Body of pancreas (tissue), 4 donors: ENCODE measurements at regions not wholly inside any gene's neighbourhood (a gene's known extent, or its start where the extent isn't known, plus 50 kb on each side); places are given as distances from the start of the nearest gene placed in this dataset.
"Not testable (repeated sequence)": the region's sequence is repeated elsewhere in the genome, so short reads cannot be mapped to it uniquely, and the experiment has no call there.

Experiments used
- POLR2A ChIP-seq, 3 donors: fragments of 450-650 bp; IDR thresholded peaks; one replicate each; pipeline ENCODE4 v1.6.1; 2016; ENCODE audit warnings: antibody characterized with exemption in 3 of 3, mild to moderate bottlenecking in 2 of 3
- TF ChIP-seq, protein P1 (sequence below), 7 experiments: fragments of 450-650 bp in 4 of 7; fragments of 200-600 bp in 3 of 7; sonication (generic) in 3 of 7; IDR thresholded peaks; one replicate each; pipeline ENCODE4 v1.5.1; 2016 to 2019; ENCODE audit warnings: antibody characterized with exemption in 7 of 7

DNA sequence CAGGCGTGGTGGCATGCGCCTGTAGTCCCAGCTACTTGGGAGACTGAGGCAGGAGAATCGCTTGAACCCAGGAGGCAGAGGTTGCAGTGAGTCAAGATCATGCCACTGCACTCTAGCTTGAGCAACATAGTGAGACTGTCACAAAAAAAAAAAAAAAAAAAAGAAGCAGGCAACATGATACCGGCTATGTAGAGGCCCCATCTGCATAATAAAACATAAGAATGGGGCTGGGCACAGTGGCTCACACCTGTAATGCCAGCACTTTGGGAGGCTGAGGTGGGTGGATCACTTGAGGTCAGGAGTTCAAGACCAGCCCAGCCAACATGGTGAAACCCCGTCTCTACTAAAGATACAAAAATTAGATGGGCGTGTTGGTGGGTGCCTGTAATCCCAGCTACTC lies 304.7 kb downstream of the GJA1 start:
- TF ChIP-seq, protein P1, sequence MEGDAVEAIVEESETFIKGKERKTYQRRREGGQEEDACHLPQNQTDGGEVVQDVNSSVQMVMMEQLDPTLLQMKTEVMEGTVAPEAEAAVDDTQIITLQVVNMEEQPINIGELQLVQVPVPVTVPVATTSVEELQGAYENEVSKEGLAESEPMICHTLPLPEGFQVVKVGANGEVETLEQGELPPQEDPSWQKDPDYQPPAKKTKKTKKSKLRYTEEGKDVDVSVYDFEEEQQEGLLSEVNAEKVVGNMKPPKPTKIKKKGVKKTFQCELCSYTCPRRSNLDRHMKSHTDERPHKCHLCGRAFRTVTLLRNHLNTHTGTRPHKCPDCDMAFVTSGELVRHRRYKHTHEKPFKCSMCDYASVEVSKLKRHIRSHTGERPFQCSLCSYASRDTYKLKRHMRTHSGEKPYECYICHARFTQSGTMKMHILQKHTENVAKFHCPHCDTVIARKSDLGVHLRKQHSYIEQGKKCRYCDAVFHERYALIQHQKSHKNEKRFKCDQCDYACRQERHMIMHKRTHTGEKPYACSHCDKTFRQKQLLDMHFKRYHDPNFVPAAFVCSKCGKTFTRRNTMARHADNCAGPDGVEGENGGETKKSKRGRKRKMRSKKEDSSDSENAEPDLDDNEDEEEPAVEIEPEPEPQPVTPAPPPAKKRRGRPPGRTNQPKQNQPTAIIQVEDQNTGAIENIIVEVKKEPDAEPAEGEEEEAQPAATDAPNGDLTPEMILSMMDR (IDR thresholded peaks at IDR 0.05): not testable (repeated sequence)
- not testable (repeated sequence) for TF ChIP-seq POLR2A (IDR thresholded peaks at IDR 0.05)
